ENCODE measurements at regions not wholly inside any gene's neighbourhood (a gene's known extent, or its start where the extent isn't known, plus 50 kb on each side); places are given as distances from the start of the nearest gene placed in this dataset.
"Not testable (repeated sequence)": the region's sequence is repeated elsewhere in the genome, so short reads cannot be mapped to it uniquely, and the experiment has no call there.

DNA sequence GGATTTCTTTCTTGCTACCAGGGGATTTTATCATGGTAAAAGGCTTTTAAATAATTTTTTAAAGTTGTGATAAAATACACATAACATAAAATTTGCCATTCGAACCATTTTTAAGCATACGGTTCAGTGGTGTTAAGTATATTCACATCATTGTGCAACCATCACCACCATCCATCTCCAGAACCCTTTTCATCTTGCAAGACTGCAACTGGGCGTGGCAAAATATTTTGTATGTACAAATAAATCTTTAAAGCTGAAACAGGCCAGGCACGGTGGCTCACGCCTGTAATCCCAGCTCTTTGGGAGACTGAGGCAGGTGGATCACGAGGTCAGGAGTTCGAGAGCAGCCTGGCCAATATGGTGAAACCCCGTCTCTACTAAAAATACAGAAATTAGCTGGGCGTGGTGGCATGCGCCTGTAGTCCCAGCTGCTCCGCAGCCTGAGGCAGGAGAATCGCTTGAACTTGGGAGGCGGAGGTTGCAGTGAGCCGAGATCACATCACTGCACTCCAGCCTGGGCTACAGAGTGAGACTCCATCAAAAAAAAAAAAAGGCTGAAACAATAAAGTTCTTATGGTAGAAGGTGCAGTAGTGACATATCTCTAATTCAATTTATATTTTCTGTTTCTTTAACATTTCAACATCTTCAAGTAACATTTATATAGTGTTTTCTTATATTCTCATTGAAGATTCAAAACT lies 138.6 kb downstream of the SOX4 start:
- H3K4me1 ChIP-seq (ENCODE audit: control insufficient read depth in 1 of 2, insufficient read depth in 2 of 2, low read length in 2 of 2) = peaks cover 0 to 20% of the 10 kb centered on the region in 2 donors
- H3K4me3 ChIP-seq (ENCODE audit: low read depth in 1 of 2, low read length in 2 of 2); H3K36me3 ChIP-seq (ENCODE audit: control insufficient read depth in 1 of 2, insufficient read depth in 2 of 2, low read length in 2 of 2); H3K27me3 ChIP-seq (ENCODE audit: low read depth, low read length); H3K9me3 ChIP-seq (ENCODE audit: control insufficient read depth in 1 of 2, low read length in 2 of 2); H3K27ac ChIP-seq (ENCODE audit: low read length): not testable (repeated sequence)

DNA sequence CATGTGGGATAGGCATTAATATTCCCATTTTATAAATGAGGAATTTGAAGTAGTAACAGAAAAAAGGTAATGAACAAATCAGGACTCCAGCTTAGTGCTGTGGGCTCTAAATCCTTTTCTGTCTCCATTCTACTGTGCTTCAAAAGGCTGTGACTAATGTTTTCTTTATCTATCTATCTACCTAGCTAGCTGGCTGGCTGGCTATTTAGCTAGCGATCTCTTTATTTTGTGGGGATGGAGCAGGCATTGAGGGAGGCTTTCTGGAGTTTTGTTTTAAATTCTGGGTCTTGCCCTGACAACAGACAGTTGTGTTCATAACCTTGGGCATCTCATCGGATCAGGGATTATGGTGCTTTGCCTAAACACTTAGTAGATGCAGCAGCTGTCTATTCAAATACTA lies 139.2 kb downstream of the SOX4 start:
- Histone ChIP-seq H3K4me1 (ENCODE audit: control insufficient read depth in 1 of 2, insufficient read depth in 2 of 2, low read length in 2 of 2) (peaks cover 0 to 20% of the 10 kb centered on the region in 2 donors), H3K9me3 (ENCODE audit: control insufficient read depth in 1 of 2, low read length in 2 of 2) (no peaks in the 10 kb centered on the region), H3K36me3 (ENCODE audit: control insufficient read depth in 1 of 2, insufficient read depth in 2 of 2, low read length in 2 of 2) (no peaks in the 10 kb centered on the region), H3K4me3 (ENCODE audit: low read depth in 1 of 2, low read length in 2 of 2) (no peak overlapping the region), H3K27me3 (ENCODE audit: low read depth, low read length) (no peaks in the 10 kb centered on the region), H3K27ac (ENCODE audit: low read length) (no peak overlapping the region)

GRCh38 chr6:21733311-21733710 lies 139.8 kb downstream of the SOX4 start:
- H3K36me3 ChIP-seq (ENCODE audit: control insufficient read depth in 1 of 2, insufficient read depth in 2 of 2, low read length in 2 of 2) = no peaks in the 10 kb centered on the region
- H3K4me1 ChIP-seq (ENCODE audit: control insufficient read depth in 1 of 2, insufficient read depth in 2 of 2, low read length in 2 of 2) = peaks cover 0 to 20% of the 10 kb centered on the region in 2 donors
- no peak overlapping the region for H3K27ac ChIP-seq (ENCODE audit: low read length)

GRCh38 chr6:21734204-21734603 lies 140.7 kb downstream of the SOX4 start:
- no peaks in the 10 kb centered on the region for H3K9me3 ChIP-seq (ENCODE audit: control insufficient read depth in 1 of 2, low read length in 2 of 2)
- no peak overlapping the region for H3K27ac ChIP-seq (ENCODE audit: low read length)
- H3K4me1 ChIP-seq (ENCODE audit: control insufficient read depth in 1 of 2, insufficient read depth in 2 of 2, low read length in 2 of 2) = peaks cover 0 to 20% of the 10 kb centered on the region in 2 donors
- no peaks in the 10 kb centered on the region for H3K36me3 ChIP-seq (ENCODE audit: control insufficient read depth in 1 of 2, insufficient read depth in 2 of 2, low read length in 2 of 2)
- no peaks in the 10 kb centered on the region for H3K27me3 ChIP-seq (ENCODE audit: low read depth, low read length)
- H3K4me3 ChIP-seq (ENCODE audit: low read depth in 1 of 2, low read length in 2 of 2) = no peak overlapping the region

More at GRCh38 chr6:21733311-21733710, 139.8 kb downstream of the SOX4 start:
- no peak overlapping the region for H3K4me3 ChIP-seq (ENCODE audit: low read depth in 1 of 2, low read length in 2 of 2)
- no peaks in the 10 kb centered on the region for H3K27me3 ChIP-seq (ENCODE audit: low read depth, low read length)
- no peaks in the 10 kb centered on the region for H3K9me3 ChIP-seq (ENCODE audit: control insufficient read depth in 1 of 2, low read length in 2 of 2)

DNA sequence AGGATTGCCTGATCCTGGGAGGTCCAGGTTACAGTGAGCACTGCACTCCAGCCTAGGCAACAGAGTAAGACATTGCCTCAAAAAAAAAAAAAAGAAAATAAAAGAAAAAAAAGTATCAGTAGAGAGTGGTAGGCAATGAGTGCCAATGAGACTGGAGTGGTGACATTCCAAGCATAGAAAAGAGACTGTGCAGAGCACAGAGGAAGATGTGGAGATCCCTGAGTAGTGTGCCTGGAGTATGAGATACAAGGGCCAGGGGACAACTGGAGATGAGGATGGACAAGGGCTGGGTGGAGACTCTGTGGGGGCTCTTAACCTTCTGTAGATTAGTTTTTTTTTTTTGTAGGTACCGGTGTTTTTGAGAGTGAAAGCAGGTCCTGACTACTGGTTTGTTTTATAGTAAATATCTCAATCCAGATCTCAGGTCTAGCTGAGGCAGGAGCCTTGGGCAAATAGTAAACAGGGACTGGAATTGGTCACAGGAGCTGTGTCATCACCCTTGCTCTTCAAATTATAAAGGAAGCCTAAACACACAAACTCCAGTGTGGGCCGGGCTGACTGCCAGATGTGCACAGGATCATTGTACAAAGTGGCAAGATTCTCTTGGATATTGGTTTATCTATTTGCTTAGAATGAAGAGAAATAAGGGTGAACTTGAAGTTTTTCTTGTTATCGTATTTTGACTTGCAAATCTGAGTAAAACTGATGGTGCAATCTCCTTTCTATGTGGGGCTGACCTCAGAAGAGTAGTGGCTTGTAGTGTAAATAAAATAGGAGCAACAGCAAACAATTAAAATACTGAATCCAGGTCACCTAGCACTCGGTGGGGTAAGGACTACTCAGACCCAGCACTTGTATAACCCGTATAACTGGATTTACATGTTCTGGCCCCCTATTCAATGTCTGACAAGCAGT lies 144.9 kb downstream of the SOX4 start:
- H3K27ac ChIP-seq (ENCODE audit: low read length) = no peak overlapping the region
- no peaks in the 10 kb centered on the region for H3K9me3 ChIP-seq (ENCODE audit: control insufficient read depth in 1 of 2, low read length in 2 of 2)

DNA sequence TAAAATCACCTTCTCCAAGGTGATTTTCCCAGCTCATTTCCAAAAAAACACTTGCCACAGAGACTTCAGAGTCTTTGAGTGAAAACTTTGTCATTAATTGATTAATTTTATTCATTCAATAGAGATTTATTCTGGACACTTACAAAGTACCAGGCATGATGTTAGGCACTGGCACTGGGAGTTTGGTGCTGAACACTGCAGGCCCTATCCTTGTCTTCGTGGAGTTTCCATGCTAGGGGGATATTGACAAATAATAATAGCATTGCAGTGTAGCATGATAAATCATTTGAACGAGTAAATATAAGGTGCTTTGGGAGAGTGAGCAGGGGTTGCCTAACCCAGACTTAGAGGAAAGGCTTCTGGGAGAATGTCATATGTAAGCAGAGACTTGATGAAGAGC lies 145.7 kb downstream of the SOX4 start:
- no peaks in the 10 kb centered on the region for H3K4me1 ChIP-seq (ENCODE audit: control insufficient read depth in 1 of 2, insufficient read depth in 2 of 2, low read length in 2 of 2)
- H3K4me3 ChIP-seq (ENCODE audit: low read depth in 1 of 2, low read length in 2 of 2) = no peak overlapping the region
- H3K27ac ChIP-seq (ENCODE audit: low read length) = no peak overlapping the region
- no peaks in the 10 kb centered on the region for H3K36me3 ChIP-seq (ENCODE audit: control insufficient read depth in 1 of 2, insufficient read depth in 2 of 2, low read length in 2 of 2)
- no peaks in the 10 kb centered on the region for H3K9me3 ChIP-seq (ENCODE audit: control insufficient read depth in 1 of 2, low read length in 2 of 2)
- no peaks in the 10 kb centered on the region for H3K27me3 ChIP-seq (ENCODE audit: low read depth, low read length)

More for the DNA sequence above, 144.9 kb downstream of the SOX4 start:
- no peaks in the 10 kb centered on the region for H3K36me3 ChIP-seq (ENCODE audit: control insufficient read depth in 1 of 2, insufficient read depth in 2 of 2, low read length in 2 of 2)
- H3K4me3 ChIP-seq (ENCODE audit: low read depth in 1 of 2, low read length in 2 of 2) = no peak overlapping the region
- H3K4me1 ChIP-seq (ENCODE audit: control insufficient read depth in 1 of 2, insufficient read depth in 2 of 2, low read length in 2 of 2) = peaks cover 0 to 1% of the 10 kb centered on the region in 2 donors
- no peaks in the 10 kb centered on the region for H3K27me3 ChIP-seq (ENCODE audit: low read depth, low read length)

DNA sequence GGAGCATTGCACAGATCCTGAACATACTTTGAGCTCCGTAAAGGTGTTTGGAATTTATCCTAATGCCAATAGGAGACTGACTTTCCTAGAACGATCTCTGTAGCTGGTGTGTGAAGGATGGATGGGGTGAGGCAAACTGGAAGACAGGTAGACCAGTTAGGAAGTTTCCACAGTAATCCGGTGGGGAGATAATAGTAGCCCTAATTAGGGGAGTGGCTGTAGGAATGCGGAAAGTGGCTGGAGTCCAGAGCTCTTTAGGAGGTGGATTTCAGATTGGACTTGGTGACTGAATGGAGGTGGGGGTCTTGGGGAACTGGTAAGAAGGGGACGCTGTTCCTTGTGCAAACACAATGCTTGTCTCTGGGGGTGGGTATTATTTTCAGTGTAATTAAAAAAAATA lies 146.3 kb downstream of the SOX4 start:
- no peak overlapping the region for H3K27ac ChIP-seq (ENCODE audit: low read length)
- no peaks in the 10 kb centered on the region for H3K9me3 ChIP-seq (ENCODE audit: control insufficient read depth in 1 of 2, low read length in 2 of 2)
- no peaks in the 10 kb centered on the region for H3K4me1 ChIP-seq (ENCODE audit: control insufficient read depth in 1 of 2, insufficient read depth in 2 of 2, low read length in 2 of 2)
- no peaks in the 10 kb centered on the region for H3K36me3 ChIP-seq (ENCODE audit: control insufficient read depth in 1 of 2, insufficient read depth in 2 of 2, low read length in 2 of 2)
- H3K4me3 ChIP-seq (ENCODE audit: low read depth in 1 of 2, low read length in 2 of 2) = no peak overlapping the region
- no peaks in the 10 kb centered on the region for H3K27me3 ChIP-seq (ENCODE audit: low read depth, low read length)

DNA sequence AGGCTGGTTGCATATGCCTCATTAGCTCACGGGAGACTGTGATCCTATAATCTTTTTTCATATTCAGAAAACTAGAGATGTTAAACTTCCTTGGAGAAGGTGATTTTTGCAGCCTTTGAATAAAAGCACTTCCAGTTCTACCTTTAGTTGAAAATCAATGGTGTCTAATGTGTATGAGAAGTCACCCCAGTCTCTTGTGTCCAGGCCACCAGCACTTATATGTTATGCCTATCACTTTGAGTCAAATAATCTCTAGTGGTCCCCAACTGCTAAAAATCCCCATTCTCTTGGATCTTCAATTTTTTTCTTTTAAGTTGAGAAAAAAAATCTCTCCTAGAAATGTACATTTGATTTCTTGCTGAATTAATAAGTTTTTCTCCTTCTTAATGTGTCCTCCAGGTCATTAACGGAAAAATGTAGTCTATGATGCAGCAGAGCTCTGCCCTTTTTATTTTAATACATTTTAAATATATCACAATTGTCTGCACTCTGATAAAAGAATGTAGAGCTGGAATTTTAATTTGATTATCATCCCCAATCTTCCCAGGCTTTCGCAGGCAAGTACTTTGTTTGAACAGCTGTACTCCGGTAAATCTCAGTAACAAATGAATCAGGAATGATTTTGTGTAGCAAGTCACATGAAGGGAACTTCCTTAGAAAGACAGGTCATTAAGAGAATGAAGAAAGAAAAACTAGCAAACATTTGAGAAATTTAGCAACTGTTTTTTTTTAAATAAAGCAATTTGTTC lies 147.0 kb downstream of the SOX4 start:
- H3K4me1 ChIP-seq (ENCODE audit: control insufficient read depth in 1 of 2, insufficient read depth in 2 of 2, low read length in 2 of 2) = no peaks in the 10 kb centered on the region
- no peak overlapping the region for H3K4me3 ChIP-seq (ENCODE audit: low read depth in 1 of 2, low read length in 2 of 2)
- no peaks in the 10 kb centered on the region for H3K9me3 ChIP-seq (ENCODE audit: control insufficient read depth in 1 of 2, low read length in 2 of 2)
- no peaks in the 10 kb centered on the region for H3K27me3 ChIP-seq (ENCODE audit: low read depth, low read length)
- H3K27ac ChIP-seq (ENCODE audit: low read length) = no peak overlapping the region
- no peaks in the 10 kb centered on the region for H3K36me3 ChIP-seq (ENCODE audit: control insufficient read depth in 1 of 2, insufficient read depth in 2 of 2, low read length in 2 of 2)

GRCh38 chr6:21741221-21742109 lies 147.9 kb downstream of the SOX4 start:
- Histone ChIP-seq H3K27ac (ENCODE audit: low read length) (no peak overlapping the region), H3K4me3 (ENCODE audit: low read depth in 1 of 2, low read length in 2 of 2) (no peak overlapping the region), H3K36me3 (ENCODE audit: control insufficient read depth in 1 of 2, insufficient read depth in 2 of 2, low read length in 2 of 2) (no peaks in the 10 kb centered on the region), H3K9me3 (ENCODE audit: control insufficient read depth in 1 of 2, low read length in 2 of 2) (no peaks in the 10 kb centered on the region), H3K4me1 (ENCODE audit: control insufficient read depth in 1 of 2, insufficient read depth in 2 of 2, low read length in 2 of 2) (no peaks in the 10 kb centered on the region), H3K27me3 (ENCODE audit: low read depth, low read length) (no peaks in the 10 kb centered on the region)

DNA sequence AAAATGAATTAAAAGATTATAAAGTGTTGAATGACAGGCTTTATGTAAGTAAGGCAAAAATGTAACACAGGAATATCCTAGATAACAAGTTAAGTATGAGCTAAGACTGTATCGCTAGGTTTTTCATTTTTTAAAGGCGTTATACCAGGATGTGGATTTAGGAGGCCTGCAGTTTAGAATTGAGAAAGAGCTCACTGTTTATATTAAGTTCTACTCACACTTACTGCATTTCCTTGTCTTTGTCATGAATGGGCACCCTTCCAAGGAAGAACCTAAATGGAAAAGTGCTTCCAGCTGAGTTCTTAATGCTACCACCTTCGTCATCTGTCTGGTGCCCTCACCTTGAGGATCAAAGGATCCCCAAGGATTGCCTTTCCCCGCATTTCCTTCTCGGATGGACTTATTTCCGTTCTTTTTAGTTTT lies 148.7 kb downstream of the SOX4 start:
- no peaks in the 10 kb centered on the region for H3K36me3 ChIP-seq (ENCODE audit: control insufficient read depth in 1 of 2, insufficient read depth in 2 of 2, low read length in 2 of 2)
- H3K4me1 ChIP-seq (ENCODE audit: control insufficient read depth in 1 of 2, insufficient read depth in 2 of 2, low read length in 2 of 2) = no peaks in the 10 kb centered on the region
- H3K27me3 ChIP-seq (ENCODE audit: low read depth, low read length) = no peaks in the 10 kb centered on the region
- H3K4me3 ChIP-seq (ENCODE audit: low read depth in 1 of 2, low read length in 2 of 2) = no peak overlapping the region
- peak overlapping the region; percentile 8 for H3K27ac ChIP-seq (ENCODE audit: low read length)
- H3K9me3 ChIP-seq (ENCODE audit: control insufficient read depth in 1 of 2, low read length in 2 of 2) = no peaks in the 10 kb centered on the region
